GM23338 (cell line): ENCODE measurements at regions not wholly inside any gene's neighbourhood (a gene's known extent, or its start where the extent isn't known, plus 50 kb on each side); places are given as distances from the start of the nearest gene placed in this dataset.

ENCODE experiments used
- ATAC-seq: fragments of 200-7000 bp; cut with Tn5 transposase; 3 replicates; pipeline ENCODE4 v1.9.1; 2020
- DNase-seq: peaks from one replicate; pipeline ENCODE4 v3.0.0-alpha.2; 2015; ENCODE audit warnings: low spot score
- H2AFZ ChIP-seq: fragments of 200-600 bp; sonication (generic); 2 replicates; pipeline ENCODE4 v1.8.0; 2016; ENCODE audit warnings: antibody characterized with exemption, mild to moderate bottlenecking, moderate library complexity
- H3F3A ChIP-seq: fragments of 200-600 bp; sonication (generic); replicated peaks from 2 replicates; pipeline ENCODE4 v1.8.0; 2017; ENCODE audit warnings: antibody characterized with exemption, mixed run types, low read depth
- H3K27ac ChIP-seq: fragments of 200-600 bp; sonication (generic); 2 replicates; pipeline ENCODE4 v1.6.1; 2016; ENCODE audit warnings: low read depth
- H3K27me3 ChIP-seq: fragments of 200-600 bp; sonication (generic); 2 replicates; pipeline ENCODE4 v1.8.0; 2016; ENCODE audit warnings: mild to moderate bottlenecking, mixed run types, moderate library complexity; ENCODE audit not compliant: insufficient read depth
- H3K36me3 ChIP-seq: fragments of 200-600 bp; sonication (generic); 2 replicates; pipeline ENCODE4 v1.8.0; 2016; ENCODE audit warnings: mild to moderate bottlenecking; ENCODE audit not compliant: insufficient read depth
- H3K4me1 ChIP-seq: fragments of 200-600 bp; sonication (generic); 2 replicates; pipeline ENCODE4 v1.8.0; 2016; ENCODE audit warnings: mild to moderate bottlenecking, moderate library complexity; ENCODE audit not compliant: insufficient read depth
- H3K4me2 ChIP-seq: fragments of 200-600 bp; sonication (generic); 2 replicates; pipeline ENCODE4 v1.7.1; 2017; ENCODE audit warnings: mixed run types
- H3K4me3 ChIP-seq: fragments of 200-600 bp; sonication (generic); 2 replicates; pipeline ENCODE4 v1.6.1; 2016; ENCODE audit warnings: mixed run types
- H3K79me2 ChIP-seq: fragments of 200-600 bp; sonication (generic); replicated peaks from 2 replicates; pipeline ENCODE4 v1.8.0; 2017; ENCODE audit warnings: mild to moderate bottlenecking; ENCODE audit not compliant: insufficient read depth
- H3K9me2 ChIP-seq: fragments of 200-600 bp; sonication (generic); 2 replicates; pipeline ENCODE4 v1.8.0; 2017; ENCODE audit not compliant: insufficient read depth
- H4K20me1 ChIP-seq: fragments of 200-600 bp; sonication (generic); replicated peaks from 2 replicates; pipeline ENCODE4 v1.8.0; 2017; ENCODE audit warnings: mild to moderate bottlenecking; ENCODE audit not compliant: insufficient read depth
- H3K27ac Mint-ChIP-seq: 2 replicates; pipeline ENCODE4 v1.8.0; 2020; ENCODE audit warnings: inconsistent platforms, mild to moderate bottlenecking, moderate library complexity, mixed read lengths
- H3K27me3 Mint-ChIP-seq: 3 replicates; pipeline ENCODE4 v1.8.0; 2022; ENCODE audit warnings: low read depth, mild to moderate bottlenecking, moderate library complexity, mixed read lengths, inconsistent platforms; ENCODE audit not compliant: insufficient read depth, poor library complexity
- H3K36me3 Mint-ChIP-seq: 3 replicates; pipeline ENCODE4 v1.8.0; 2021; ENCODE audit warnings: low read depth, mild to moderate bottlenecking, inconsistent platforms, moderate library complexity, mixed read lengths
- H3K4me1 Mint-ChIP-seq: 3 replicates; pipeline ENCODE4 v1.8.0; 2020; ENCODE audit warnings: mild to moderate bottlenecking, inconsistent platforms, mixed read lengths
- H3K4me3 Mint-ChIP-seq: 3 replicates; pipeline ENCODE4 v1.8.0; 2021; ENCODE audit warnings: moderate library complexity, mild to moderate bottlenecking, inconsistent platforms, mixed read lengths
- H3K9me3 Mint-ChIP-seq: 3 replicates; pipeline ENCODE4 v1.8.0; 2020; ENCODE audit warnings: moderate library complexity, mild to moderate bottlenecking, inconsistent platforms, mixed read lengths
- CTCF ChIP-seq, 2 experiments: fragments of 200-600 bp in 1 of 2; sonication (generic) in 1 of 2; conservative IDR thresholded peaks; 2 replicates each; pipeline versions ENCODE4 v1.5.1 to v1.6.1; 2016 to 2017; ENCODE audit warnings: antibody characterized with exemption in 2 of 2, low read depth in 2 of 2, mild to moderate bottlenecking in 2 of 2, moderate library complexity in 1 of 2
- ETS1 ChIP-seq: IDR thresholded peaks from 2 replicates; pipeline ENCODE4 v1.6.1; 2016; ENCODE audit warnings: antibody characterized with exemption
- EZH2 ChIP-seq: fragments of 200-600 bp; sonication (generic); IDR thresholded peaks from one replicate; pipeline ENCODE4 v1.8.0; 2017; ENCODE audit warnings: antibody characterized with exemption, mild to moderate bottlenecking, low read depth; ENCODE audit not compliant: unreplicated experiment
- EZH2phosphoT487 ChIP-seq: fragments of 200-600 bp; sonication (generic); IDR thresholded peaks from one replicate; pipeline ENCODE4 v1.8.1; 2018; ENCODE audit warnings: antibody characterized with exemption; ENCODE audit not compliant: unreplicated experiment
- NANOG ChIP-seq: IDR thresholded peaks from 2 replicates; pipeline ENCODE4 v1.6.1; 2016; ENCODE audit warnings: antibody characterized with exemption, borderline replicate concordance
- POLR2AphosphoS5 ChIP-seq: IDR thresholded peaks from 2 replicates; pipeline ENCODE4 v1.6.1; 2016; ENCODE audit warnings: antibody characterized with exemption, low read depth
- REST ChIP-seq: IDR thresholded peaks from one replicate; pipeline ENCODE4 v1.6.1; 2018; ENCODE audit warnings: antibody characterized with exemption; ENCODE audit not compliant: unreplicated experiment
- STAT1 ChIP-seq: IDR thresholded peaks from one replicate; pipeline ENCODE4 v1.6.1; 2016; ENCODE audit warnings: antibody characterized with exemption; ENCODE audit not compliant: unreplicated experiment
- ZNF331 ChIP-seq: fragments of 250-450 bp; sonication (Bioruptor Pico); IDR thresholded peaks from 2 replicates; pipeline ENCODE4 v1.5.0; 2020; ENCODE audit warnings: low read depth, mild to moderate bottlenecking, moderate library complexity

- no peak overlapping the region for H3K4me3 ChIP-seq
- H2AFZ ChIP-seq, result no peak overlapping the region
- TF ChIP-seq ZNF331 (CRISPR knock-in tag) (no peak), STAT1 (no peak), REST (no peak), CTCF (conservative IDR thresholded peaks at IDR 0.05; ENCODE audit: low read depth in 2 of 2) (no peak), POLR2AphosphoS5 (no peak), EZH2 (no peak), EZH2phosphoT487 (no peak), ETS1 (no peak), NANOG (no peak)
- Mint-ChIP-seq H3K4me1 (peaks cover 43% of the 10 kb centered on the region), H3K27ac (no peak overlapping the region), H3K36me3 (peaks cover 6% of the 10 kb centered on the region; the same call in 2 of the 3 replicates), H3K9me3 (peaks cover 12% of the 10 kb centered on the region; the same call in 2 of the 3 replicates), H3K27me3 (peaks cover 82% of the 10 kb centered on the region), H3K4me3 (no peak overlapping the region)
- no peaks in the 10 kb centered on the region for H3K79me2 ChIP-seq
- H3K27ac ChIP-seq, result no peak overlapping the region
- 0 out of 2 replicates have a peak, but pooled peaks cover 7% of the 10 kb centered on the region for H3K4me1 ChIP-seq
- no peaks in the 10 kb centered on the region for H3K36me3 ChIP-seq
- DNase-seq, result no peak
- H3K27me3 ChIP-seq, result peaks cover 97% of the 10 kb centered on the region
- no peak overlapping the region for H3K4me2 ChIP-seq
- no peaks in the 10 kb centered on the region for H3K9me2 ChIP-seq
- ATAC-seq, result peak; percentile 62; the same call in 2 of the 3 replicates
- no peaks in the 10 kb centered on the region; the same call in 1 of the 2 replicates for H4K20me1 ChIP-seq
- H3F3A ChIP-seq, result no peaks in the 10 kb centered on the region
Observed at GRCh38 chr19:27754700-27755099, 1458.3 kb downstream of the UQCRFS1 start.

GRCh38 chr19:27753622-27754021, 1459.3 kb downstream of the UQCRFS1 start:
- no peak overlapping the region for H3K4me3 Mint-ChIP-seq
- peaks cover 3% of the 10 kb centered on the region; the same call in 1 of the 3 replicates for H3K36me3 Mint-ChIP-seq
- 0 out of 2 replicates have a peak, but pooled peaks cover 7% of the 10 kb centered on the region for H3K4me1 ChIP-seq
- H3K36me3 ChIP-seq, result no peaks in the 10 kb centered on the region
- H2AFZ ChIP-seq, result no peak overlapping the region
- no peak overlapping the region for H3K27ac ChIP-seq
- no peak for DNase-seq
- peaks cover 38% of the 10 kb centered on the region for H3K4me1 Mint-ChIP-seq
- H3K79me2 ChIP-seq, result no peaks in the 10 kb centered on the region
- H4K20me1 ChIP-seq, result no peaks in the 10 kb centered on the region; the same call in 1 of the 2 replicates
- ATAC-seq, result no peak
- peaks cover 8% of the 10 kb centered on the region; the same call in 1 of the 3 replicates for H3K9me3 Mint-ChIP-seq
- H3K9me2 ChIP-seq, result no peaks in the 10 kb centered on the region
- H3K27me3 Mint-ChIP-seq, result peaks cover 76% of the 10 kb centered on the region
- H3K27me3 ChIP-seq, result peaks cover 97% of the 10 kb centered on the region
- H3K27ac Mint-ChIP-seq, result no peak overlapping the region
- no peak overlapping the region for H3K4me3 ChIP-seq
- no peaks in the 10 kb centered on the region for H3F3A ChIP-seq
- H3K4me2 ChIP-seq, result no peak overlapping the region
- no peak for TF ChIP-seq ZNF331 (CRISPR knock-in tag)
- TF ChIP-seq EZH2phosphoT487, result no peak
- no peak for TF ChIP-seq STAT1
- TF ChIP-seq REST, result no peak
- TF ChIP-seq EZH2, result no peak
- TF ChIP-seq CTCF (conservative IDR thresholded peaks at IDR 0.05; ENCODE audit: low read depth in 2 of 2), result no peak
- no peak for TF ChIP-seq NANOG
- no peak for TF ChIP-seq POLR2AphosphoS5
